ENCODE measurements at regions not wholly inside any gene's neighbourhood (a gene's known extent, or its start where the extent isn't known, plus 50 kb on each side); places are given as distances from the start of the nearest gene placed in this dataset.

GRCh38 chr5:63164838-63165535 is 586.4 kb downstream of the LRRC70 start:
- TF ChIP-seq POLR2AphosphoS5 (IDR thresholded peaks at IDR 0.05; ENCODE audit: borderline replicate concordance, low read depth, low read length) (no peak), EZH2 (IDR thresholded peaks at IDR 0.05) (no peak)

Measured in SK-N-MC (cell line).